Retinal pigment epithelial cell (primary cell): ENCODE measurements at regions not wholly inside any gene's neighbourhood (a gene's known extent, or its start where the extent isn't known, plus 50 kb on each side); places are given as distances from the start of the nearest gene placed in this dataset.
"Not testable (repeated sequence)": the region's sequence is repeated elsewhere in the genome, so short reads cannot be mapped to it uniquely, and the experiment has no call there.

Experiments
- DNase-seq: peaks from one replicate; pipeline ENCODE4 v3.0.0-alpha.2; 2010; ENCODE audit warnings: low read depth
- H3K4me3 ChIP-seq: 2 replicates; pipeline ENCODE4 v1.5.1; 2011; ENCODE audit warnings: mild to moderate bottlenecking, low read length, control low read depth, moderate library complexity
- TF ChIP-seq, protein P1 (sequence below): conservative IDR thresholded peaks from 2 replicates; pipeline ENCODE4 v1.5.1; 2011; ENCODE audit warnings: low read depth, low read length, control low read depth, inconsistent platforms

DNA sequence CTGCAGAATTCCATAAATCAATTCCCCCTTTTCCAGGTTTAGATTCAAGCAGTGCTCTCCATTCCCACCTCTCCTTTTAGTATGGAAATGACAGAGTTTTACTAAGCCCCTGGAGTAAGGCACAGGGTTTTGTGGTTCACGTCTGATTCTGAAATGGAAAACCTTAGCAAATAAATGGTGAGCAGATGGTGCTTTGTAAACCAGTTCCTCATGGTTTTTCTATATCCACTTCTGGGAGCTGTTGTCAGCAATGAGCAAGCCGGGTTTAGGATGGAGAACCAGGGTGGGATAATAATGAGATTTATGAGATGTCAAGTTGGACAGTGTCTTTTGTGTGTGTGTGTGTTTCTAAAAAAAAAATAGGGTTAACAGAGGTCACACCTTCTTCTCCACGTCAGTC is 113.8 kb upstream of the RBPJ start:
- TF ChIP-seq, protein P1, sequence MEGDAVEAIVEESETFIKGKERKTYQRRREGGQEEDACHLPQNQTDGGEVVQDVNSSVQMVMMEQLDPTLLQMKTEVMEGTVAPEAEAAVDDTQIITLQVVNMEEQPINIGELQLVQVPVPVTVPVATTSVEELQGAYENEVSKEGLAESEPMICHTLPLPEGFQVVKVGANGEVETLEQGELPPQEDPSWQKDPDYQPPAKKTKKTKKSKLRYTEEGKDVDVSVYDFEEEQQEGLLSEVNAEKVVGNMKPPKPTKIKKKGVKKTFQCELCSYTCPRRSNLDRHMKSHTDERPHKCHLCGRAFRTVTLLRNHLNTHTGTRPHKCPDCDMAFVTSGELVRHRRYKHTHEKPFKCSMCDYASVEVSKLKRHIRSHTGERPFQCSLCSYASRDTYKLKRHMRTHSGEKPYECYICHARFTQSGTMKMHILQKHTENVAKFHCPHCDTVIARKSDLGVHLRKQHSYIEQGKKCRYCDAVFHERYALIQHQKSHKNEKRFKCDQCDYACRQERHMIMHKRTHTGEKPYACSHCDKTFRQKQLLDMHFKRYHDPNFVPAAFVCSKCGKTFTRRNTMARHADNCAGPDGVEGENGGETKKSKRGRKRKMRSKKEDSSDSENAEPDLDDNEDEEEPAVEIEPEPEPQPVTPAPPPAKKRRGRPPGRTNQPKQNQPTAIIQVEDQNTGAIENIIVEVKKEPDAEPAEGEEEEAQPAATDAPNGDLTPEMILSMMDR, result no peak
- DNase-seq, result no peak
- no peak overlapping the region for H3K4me3 ChIP-seq

DNA sequence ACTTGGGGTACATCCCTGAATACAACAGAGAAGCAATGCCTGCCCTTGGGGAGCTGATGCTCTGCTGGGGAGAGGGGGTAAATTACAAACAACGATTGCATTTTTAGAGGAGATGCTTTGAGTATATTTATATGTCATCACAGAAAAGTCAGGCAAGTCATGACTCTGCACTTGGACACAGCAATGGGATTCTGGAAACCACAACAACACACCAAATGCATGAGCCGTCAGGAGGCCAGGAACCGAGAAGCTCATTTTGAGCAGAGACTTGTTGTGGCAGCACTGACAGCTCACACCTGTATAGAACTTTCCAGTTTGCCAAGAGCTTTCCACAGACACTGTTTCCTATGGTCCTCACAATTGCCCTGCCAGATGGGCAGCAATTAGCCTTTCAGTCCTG is 113.2 kb upstream of the RBPJ start:
- no peak for DNase-seq
- TF ChIP-seq, protein P1, result no peak
- H3K4me3 ChIP-seq, result no peak overlapping the region

DNA sequence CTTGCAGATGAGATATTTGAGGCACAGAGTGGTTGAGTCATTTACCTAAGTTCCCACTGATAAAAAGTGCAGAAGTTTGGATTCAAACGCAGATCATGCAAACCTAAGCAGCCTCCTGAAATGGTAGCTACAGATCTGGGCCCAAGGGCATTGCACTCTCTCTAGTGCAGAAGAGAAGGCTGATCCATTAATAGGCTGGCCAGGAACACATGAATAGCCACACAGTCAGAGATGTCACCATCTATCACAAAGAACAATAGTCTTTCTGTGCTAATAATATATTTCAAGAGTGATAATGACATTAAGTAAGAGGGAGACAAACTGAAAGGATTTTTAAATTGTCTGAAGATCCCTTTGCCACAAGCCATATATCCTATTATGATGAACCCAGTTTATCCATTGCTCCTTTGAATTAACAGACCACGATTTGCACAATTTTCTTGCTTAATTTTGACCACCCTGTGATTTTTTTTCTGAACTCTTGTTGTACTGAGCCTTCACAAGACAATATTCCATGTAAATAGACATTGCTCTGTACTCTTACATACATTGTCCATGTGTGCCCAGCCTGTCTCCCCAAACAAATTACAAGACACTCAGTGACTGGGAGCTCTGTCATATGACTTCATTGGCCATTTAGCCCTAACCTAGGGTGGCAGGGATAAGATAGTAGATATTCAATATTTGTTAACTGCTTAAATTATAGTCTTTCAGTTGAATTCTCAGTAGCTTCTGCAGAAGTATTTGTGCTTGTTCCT is 112.4 kb upstream of the RBPJ start:
- H3K4me3 ChIP-seq, result no peak overlapping the region
- TF ChIP-seq, protein P1, result no peak
- DNase-seq, result no peak

DNA sequence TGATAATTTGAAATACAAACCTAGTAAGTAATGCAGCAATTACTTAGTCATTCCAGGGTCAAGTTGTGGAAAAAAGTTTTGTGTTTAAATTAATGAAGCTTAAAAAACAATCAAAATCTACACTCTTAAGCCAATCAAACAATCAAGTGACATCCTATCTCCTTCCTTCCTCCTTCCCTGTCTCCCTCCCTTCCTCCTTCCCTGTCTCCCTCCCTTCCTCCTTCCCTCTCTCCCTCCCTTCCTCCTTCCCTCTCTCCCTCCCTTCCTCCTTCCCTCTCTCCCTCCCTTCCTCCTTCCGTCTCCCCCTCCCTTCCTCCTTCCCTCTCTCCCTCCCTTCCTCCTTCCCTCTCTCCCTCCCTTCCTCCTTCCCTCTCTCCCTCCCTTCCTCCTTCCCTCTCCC is 111.4 kb upstream of the RBPJ start:
- not testable (repeated sequence) for H3K4me3 ChIP-seq, DNase-seq

DNA sequence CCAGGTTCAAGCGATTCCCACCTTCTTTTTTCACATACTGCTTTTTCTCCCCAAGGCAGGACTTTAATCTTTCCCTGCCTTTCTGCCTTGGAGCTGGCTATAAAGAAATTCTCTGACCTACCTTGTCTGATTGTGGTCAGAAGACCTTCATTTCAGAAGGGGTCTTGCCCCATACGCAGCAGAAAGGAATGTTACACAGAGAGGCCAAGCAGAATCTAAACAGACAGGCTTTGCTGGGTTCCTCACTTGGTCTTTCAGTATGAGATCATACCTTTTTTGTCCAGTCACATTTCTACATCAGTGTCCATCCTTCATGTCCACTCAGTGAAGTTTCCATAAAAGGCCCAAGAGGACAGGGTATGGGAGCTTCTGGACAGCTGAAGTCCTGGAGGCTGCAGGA is 108.3 kb upstream of the RBPJ start:
- DNase-seq, result no peak
- TF ChIP-seq, protein P1, result no peak
- H3K4me3 ChIP-seq, result no peak overlapping the region

DNA sequence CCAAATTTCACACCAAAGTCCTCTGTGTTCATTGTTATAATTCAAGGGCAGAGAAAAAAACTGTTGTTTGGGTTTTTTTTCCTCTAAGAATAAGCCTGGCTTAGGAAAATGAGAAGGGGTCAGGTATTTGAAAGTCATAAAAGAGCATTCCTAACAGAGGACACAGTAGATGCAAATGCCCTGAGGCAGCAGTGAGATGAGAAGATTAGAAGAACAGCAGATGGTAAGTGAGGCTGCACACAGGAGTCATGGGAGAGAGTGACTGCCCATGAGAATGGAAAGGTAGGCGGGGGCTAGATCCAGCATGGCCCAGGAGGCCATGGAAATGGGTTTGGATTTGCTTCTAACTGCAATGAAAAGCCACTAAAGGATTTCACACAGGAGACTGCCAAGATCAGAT is 107.5 kb upstream of the RBPJ start:
- DNase-seq, result no peak
- H3K4me3 ChIP-seq, result no peak overlapping the region
- TF ChIP-seq, protein P1, result no peak

DNA sequence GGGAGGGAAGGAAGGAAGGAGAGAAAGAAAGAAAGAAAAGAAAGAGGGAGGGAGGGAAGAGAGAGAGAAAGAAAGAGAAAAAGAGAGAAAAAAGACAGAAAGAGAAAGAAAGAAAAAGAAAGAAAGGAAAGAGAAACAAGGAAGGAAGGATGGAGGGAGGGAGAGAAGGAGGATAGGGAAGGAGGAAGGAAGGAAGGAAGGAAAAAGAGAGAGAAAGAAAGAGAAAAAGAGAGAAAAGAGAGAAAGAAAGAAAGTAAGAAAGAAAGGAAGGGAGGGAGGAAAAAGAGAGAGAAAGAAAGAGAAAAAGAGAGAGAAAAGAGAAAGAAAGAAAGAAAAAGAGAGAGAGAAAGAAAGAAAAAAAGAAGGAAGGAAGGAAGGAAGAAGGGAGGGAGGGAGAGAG is 105.8 kb upstream of the RBPJ start:
- TF ChIP-seq, protein P1, result no peak
- no peak overlapping the region for H3K4me3 ChIP-seq
- no peak for DNase-seq

DNA sequence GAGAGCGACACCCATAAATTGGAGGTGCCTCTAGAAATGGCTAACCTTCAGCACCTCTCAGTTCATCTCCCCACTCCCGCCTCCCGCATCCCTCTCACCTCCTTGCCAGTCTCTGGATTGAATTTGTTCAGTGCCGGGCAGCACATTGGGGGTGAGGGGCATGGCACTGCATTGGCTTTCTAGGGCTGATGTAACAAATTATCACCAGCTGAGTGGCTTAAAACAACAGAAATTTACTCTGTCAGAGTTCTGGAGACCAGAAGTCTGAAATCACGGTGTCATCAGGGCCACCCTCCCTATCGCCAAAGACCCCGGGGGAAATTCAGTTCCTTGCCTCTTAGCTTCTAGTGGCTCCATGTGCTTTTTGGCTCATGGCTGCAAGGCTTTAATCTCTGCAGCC is 105.1 kb upstream of the RBPJ start:
- TF ChIP-seq, protein P1, result no peak
- no peak overlapping the region for H3K4me3 ChIP-seq

More for the DNA sequence above, 105.1 kb upstream of the RBPJ start:
- DNase-seq, result no peak
